Gastrocnemius medialis (tissue), 4 donors: ENCODE measurements at regions not wholly inside any gene's neighbourhood (a gene's known extent, or its start where the extent isn't known, plus 50 kb on each side); places are given as distances from the start of the nearest gene placed in this dataset.

Experiments
- ATAC-seq, 2 donors: fragments of 150-250 bp; one replicate each; pipeline ENCODE4 v1.9.1; 2016
- DNase-seq, 2 donors: peaks; one replicate each; pipeline ENCODE4 v3.0.0-alpha.2; 2019
- H3K27ac ChIP-seq, 4 donors: fragments of 200-600 bp; sonication (generic); 1 replicate in 1 of 4; 2 replicates in 3 of 4; pipeline ENCODE4 v1.5.1; 2016 to 2018; ENCODE audit warnings: mild to moderate bottlenecking in 2 of 4, moderate library complexity in 1 of 4
- H3K27me3 ChIP-seq, 3 donors: fragments of 200-600 bp; sonication (generic) in 2 of 3; 1 replicate in 1 of 3; 2 replicates in 2 of 3; pipeline versions ENCODE4 v1.5.1 to v1.6.0; 2016 to 2019; ENCODE audit warnings: mild to moderate bottlenecking in 1 of 3, moderate library complexity in 1 of 3
- H3K36me3 ChIP-seq, 2 donors: fragments of 200-600 bp; sonication (generic) in 1 of 2; one replicate each; pipeline ENCODE4 v1.5.1; 2017 to 2018
- H3K4me1 ChIP-seq, 2 donors: fragments of 200-600 bp; sonication (generic) in 1 of 2; one replicate each; pipeline ENCODE4 v1.5.1; 2016 to 2017; ENCODE audit warnings: mild to moderate bottlenecking in 2 of 2
- H3K4me3 ChIP-seq, 4 donors: fragments of 200-600 bp; sonication (generic) in 3 of 4; 1 replicate in 1 of 4; 2 replicates in 3 of 4; pipeline ENCODE4 v1.5.1; 2016 to 2019; ENCODE audit warnings: mild to moderate bottlenecking in 2 of 4
- H3K9me3 ChIP-seq, 3 donors: fragments of 200-600 bp; sonication (generic) in 2 of 3; 1 replicate in 1 of 3; 2 replicates in 2 of 3; pipeline ENCODE4 v1.5.1; 2016 to 2019
- CTCF ChIP-seq, 5 experiments: fragments of 450-650 bp in 3 of 5; fragments of 200-600 bp in 2 of 5; sonication (generic) in 2 of 5; IDR thresholded peaks in 4 of 5; conservative IDR thresholded peaks in 1 of 5; 1 replicate in 4 of 5; 2 replicates in 1 of 5; pipeline ENCODE4 v1.5.1; 2016 to 2019; ENCODE audit warnings: antibody characterized with exemption in 5 of 5, mild to moderate bottlenecking in 3 of 5, moderate library complexity in 3 of 5
- POLR2A ChIP-seq, 2 donors: fragments of 450-650 bp; IDR thresholded peaks; one replicate each; pipeline ENCODE4 v1.6.1; 2017; ENCODE audit warnings: antibody characterized with exemption in 2 of 2, mild to moderate bottlenecking in 2 of 2, moderate library complexity in 2 of 2
- in situ Hi-C, 4 donors: fragments of 200-750 bp; cut with MboI; loops; one replicate each; pipeline versions ENCODE4 v1.15.0 to v1.8.0; 2017; ENCODE audit warnings: low sequenced_read_pairs in 4 of 4
- intact Hi-C: fragments of 100-400 bp; cut with DNase I; formaldehyde crosslinking; loops from one replicate; pipeline ENCODE4 v1.15.1; 2023; ENCODE audit warnings: low total_unique reads

GRCh38 chr9:118563677-118564076, 805.6 kb downstream of the BRINP1 start:
- DNase-seq = no peak
- no peak for ATAC-seq
- Histone ChIP-seq H3K27me3 (no peaks in the 10 kb centered on the region), H3K9me3 (no peaks in the 10 kb centered on the region), H3K36me3 (no peaks in the 10 kb centered on the region), H3K4me1 (no peaks in the 10 kb centered on the region), H3K4me3 (no peak overlapping the region), H3K27ac (no peak overlapping the region)
- no peak for TF ChIP-seq POLR2A (IDR thresholded peaks at IDR 0.05)
- TF ChIP-seq CTCF (IDR thresholded peaks at IDR 0.05 in 4 of 5, conservative IDR thresholded peaks at IDR 0.05 in 1 of 5) = no peak
- in situ Hi-C loops = no loop called here
- intact Hi-C loops = no loop called here

GRCh38 chr9:118567861-118568260, 801.4 kb downstream of the BRINP1 start:
- TF ChIP-seq CTCF (IDR thresholded peaks at IDR 0.05 in 4 of 5, conservative IDR thresholded peaks at IDR 0.05 in 1 of 5) (no peak), POLR2A (IDR thresholded peaks at IDR 0.05) (no peak)
- Histone ChIP-seq H3K9me3 (no peaks in the 10 kb centered on the region), H3K36me3 (no peaks in the 10 kb centered on the region), H3K4me1 (no peaks in the 10 kb centered on the region), H3K27ac (no peak overlapping the region), H3K27me3 (no peaks in the 10 kb centered on the region), H3K4me3 (no peak overlapping the region)
- ATAC-seq (no peak), DNase-seq (no peak)
- intact Hi-C loops (no loop called here), in situ Hi-C loops (no loop called here)

GRCh38 chr9:118568704-118569103, 800.5 kb downstream of the BRINP1 start:
- H3K4me1 ChIP-seq = no peaks in the 10 kb centered on the region
- TF ChIP-seq CTCF (IDR thresholded peaks at IDR 0.05 in 4 of 5, conservative IDR thresholded peaks at IDR 0.05 in 1 of 5) = no peak
- no peak for TF ChIP-seq POLR2A (IDR thresholded peaks at IDR 0.05)
- DNase-seq = no peak
- intact Hi-C loops (no loop called here), in situ Hi-C loops (no loop called here)
- no peak overlapping the region for H3K27ac ChIP-seq
- H3K36me3 ChIP-seq = no peaks in the 10 kb centered on the region
- no peaks in the 10 kb centered on the region for H3K27me3 ChIP-seq
- ATAC-seq = no peak
- H3K4me3 ChIP-seq = no peak overlapping the region
- H3K9me3 ChIP-seq = no peaks in the 10 kb centered on the region

- DNase-seq (no peak), ATAC-seq (no peak)
- in situ Hi-C loops = no loop called here
- H3K27me3 ChIP-seq = no peaks in the 10 kb centered on the region
- TF ChIP-seq CTCF (IDR thresholded peaks at IDR 0.05 in 4 of 5, conservative IDR thresholded peaks at IDR 0.05 in 1 of 5) (no peak), POLR2A (IDR thresholded peaks at IDR 0.05) (no peak)
- H3K9me3 ChIP-seq = no peaks in the 10 kb centered on the region
- no peaks in the 10 kb centered on the region for H3K4me1 ChIP-seq
- no peaks in the 10 kb centered on the region for H3K36me3 ChIP-seq
- H3K27ac ChIP-seq = no peak overlapping the region
- no peak overlapping the region for H3K4me3 ChIP-seq
- intact Hi-C loops = no loop called here
These were observed 800.1 kb downstream of the BRINP1 start for GRCh38 chr9:118569148-118569547.

GRCh38 chr9:118570066-118570465, 799.2 kb downstream of the BRINP1 start:
- Histone ChIP-seq H3K27ac (no peak overlapping the region), H3K36me3 (no peaks in the 10 kb centered on the region), H3K27me3 (no peaks in the 10 kb centered on the region), H3K9me3 (no peaks in the 10 kb centered on the region), H3K4me3 (no peak overlapping the region), H3K4me1 (no peaks in the 10 kb centered on the region)
- in situ Hi-C loops = no loop called here
- DNase-seq (no peak), ATAC-seq (no peak)
- intact Hi-C loops = no loop called here
- TF ChIP-seq CTCF (IDR thresholded peaks at IDR 0.05 in 4 of 5, conservative IDR thresholded peaks at IDR 0.05 in 1 of 5) = no peak
- no peak for TF ChIP-seq POLR2A (IDR thresholded peaks at IDR 0.05)
